ENCODE measurements at regions not wholly inside any gene's neighbourhood (a gene's known extent, or its start where the extent isn't known, plus 50 kb on each side); places are given as distances from the start of the nearest gene placed in this dataset.

DNA sequence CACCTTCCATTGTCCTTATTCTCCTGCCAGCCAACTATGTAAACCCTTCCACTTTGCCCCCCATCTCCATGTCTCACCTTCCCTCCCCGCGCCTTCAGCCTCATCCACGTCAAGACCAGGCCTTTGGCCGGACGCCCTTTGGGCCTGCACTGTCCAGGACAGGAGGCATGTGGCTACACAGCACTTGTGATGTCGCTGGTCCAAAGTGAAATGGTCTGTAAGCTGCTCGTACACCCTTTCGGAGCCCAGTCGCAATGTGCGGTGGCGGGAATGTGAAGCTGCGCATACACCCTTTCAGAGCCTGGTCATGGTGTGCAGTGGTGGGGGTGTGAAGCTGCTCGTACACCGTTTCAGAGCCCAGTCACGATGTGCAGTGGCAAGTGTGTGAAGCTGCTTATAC lies 247.9 kb upstream of the RGS6 start:
- H3K9me3 Mint-ChIP-seq, result no peaks in the 10 kb centered on the region
- H3K27ac Mint-ChIP-seq, result no peak overlapping the region
- TF ChIP-seq FOXJ3 (CRISPR knock-in tag; IDR thresholded peaks at IDR 0.05; ENCODE audit: borderline replicate concordance) (no peak), OVOL2 (CRISPR knock-in tag; IDR thresholded peaks at IDR 0.05; ENCODE audit: borderline replicate concordance) (no peak), NR3C1 (CRISPR knock-in tag; conservative IDR thresholded peaks at IDR 0.05; ENCODE audit: low read depth) (no peak), CREM (CRISPR knock-in tag; IDR thresholded peaks at IDR 0.05) (no peak), NFE2L1 (CRISPR knock-in tag; IDR thresholded peaks at IDR 0.05) (no peak), GRHL2 (CRISPR knock-in tag; IDR thresholded peaks at IDR 0.05; ENCODE audit: insufficient replicate concordance, severe bottlenecking) (no peak), ATF1 (CRISPR knock-in tag; IDR thresholded peaks at IDR 0.05) (no peak), ETV6 (CRISPR knock-in tag; IDR thresholded peaks at IDR 0.05) (no peak), TEAD1 (CRISPR knock-in tag; IDR thresholded peaks at IDR 0.05) (no peak), GABPB1 (CRISPR knock-in tag; IDR thresholded peaks at IDR 0.05) (no peak), SMAD4 (CRISPR knock-in tag; IDR thresholded peaks at IDR 0.05) (no peak), TCF7 (CRISPR knock-in tag; IDR thresholded peaks at IDR 0.05; ENCODE audit: low read depth) (no peak), ZNF232 (CRISPR knock-in tag; IDR thresholded peaks at IDR 0.05) (no peak)
- TF ChIP-seq, protein P1, sequence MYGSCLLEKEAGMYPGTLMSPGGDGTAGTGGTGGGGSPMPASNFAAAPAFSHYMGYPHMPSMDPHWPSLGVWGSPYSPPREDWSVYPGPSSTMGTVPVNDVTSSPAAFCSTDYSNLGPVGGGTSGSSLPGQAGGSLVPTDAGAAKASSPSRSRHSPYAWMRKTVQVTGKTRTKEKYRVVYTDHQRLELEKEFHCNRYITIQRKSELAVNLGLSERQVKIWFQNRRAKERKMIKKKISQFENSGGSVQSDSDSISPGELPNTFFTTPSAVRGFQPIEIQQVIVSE (CRISPR knock-in tag; IDR thresholded peaks at IDR 0.05; ENCODE audit: borderline replicate concordance), result no peak
- TF ChIP-seq, protein P2, sequence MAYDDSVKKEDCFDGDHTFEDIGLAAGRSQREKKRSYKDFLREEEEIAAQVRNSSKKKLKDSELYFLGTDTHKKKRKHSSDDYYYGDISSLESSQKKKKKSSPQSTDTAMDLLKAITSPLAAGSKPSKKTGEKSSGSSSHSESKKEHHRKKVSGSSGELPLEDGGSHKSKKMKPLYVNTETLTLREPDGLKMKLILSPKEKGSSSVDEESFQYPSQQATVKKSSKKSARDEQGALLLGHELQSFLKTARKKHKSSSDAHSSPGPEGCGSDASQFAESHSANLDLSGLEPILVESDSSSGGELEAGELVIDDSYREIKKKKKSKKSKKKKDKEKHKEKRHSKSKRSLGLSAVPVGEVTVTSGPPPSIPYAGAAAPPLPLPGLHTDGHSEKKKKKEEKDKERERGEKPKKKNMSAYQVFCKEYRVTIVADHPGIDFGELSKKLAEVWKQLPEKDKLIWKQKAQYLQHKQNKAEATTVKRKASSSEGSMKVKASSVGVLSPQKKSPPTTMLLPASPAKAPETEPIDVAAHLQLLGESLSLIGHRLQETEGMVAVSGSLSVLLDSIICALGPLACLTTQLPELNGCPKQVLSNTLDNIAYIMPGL (CRISPR knock-in tag; IDR thresholded peaks at IDR 0.05), result no peak
- TF ChIP-seq, protein P3, sequence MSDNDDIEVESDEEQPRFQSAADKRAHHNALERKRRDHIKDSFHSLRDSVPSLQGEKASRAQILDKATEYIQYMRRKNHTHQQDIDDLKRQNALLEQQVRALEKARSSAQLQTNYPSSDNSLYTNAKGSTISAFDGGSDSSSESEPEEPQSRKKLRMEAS (CRISPR knock-in tag; IDR thresholded peaks at IDR 0.05), result no peak
- TF ChIP-seq, protein P4, sequence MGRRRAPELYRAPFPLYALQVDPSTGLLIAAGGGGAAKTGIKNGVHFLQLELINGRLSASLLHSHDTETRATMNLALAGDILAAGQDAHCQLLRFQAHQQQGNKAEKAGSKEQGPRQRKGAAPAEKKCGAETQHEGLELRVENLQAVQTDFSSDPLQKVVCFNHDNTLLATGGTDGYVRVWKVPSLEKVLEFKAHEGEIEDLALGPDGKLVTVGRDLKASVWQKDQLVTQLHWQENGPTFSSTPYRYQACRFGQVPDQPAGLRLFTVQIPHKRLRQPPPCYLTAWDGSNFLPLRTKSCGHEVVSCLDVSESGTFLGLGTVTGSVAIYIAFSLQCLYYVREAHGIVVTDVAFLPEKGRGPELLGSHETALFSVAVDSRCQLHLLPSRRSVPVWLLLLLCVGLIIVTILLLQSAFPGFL (CRISPR knock-in tag; IDR thresholded peaks at IDR 0.05; ENCODE audit: borderline replicate concordance), result no peak
- TF ChIP-seq, protein P5, sequence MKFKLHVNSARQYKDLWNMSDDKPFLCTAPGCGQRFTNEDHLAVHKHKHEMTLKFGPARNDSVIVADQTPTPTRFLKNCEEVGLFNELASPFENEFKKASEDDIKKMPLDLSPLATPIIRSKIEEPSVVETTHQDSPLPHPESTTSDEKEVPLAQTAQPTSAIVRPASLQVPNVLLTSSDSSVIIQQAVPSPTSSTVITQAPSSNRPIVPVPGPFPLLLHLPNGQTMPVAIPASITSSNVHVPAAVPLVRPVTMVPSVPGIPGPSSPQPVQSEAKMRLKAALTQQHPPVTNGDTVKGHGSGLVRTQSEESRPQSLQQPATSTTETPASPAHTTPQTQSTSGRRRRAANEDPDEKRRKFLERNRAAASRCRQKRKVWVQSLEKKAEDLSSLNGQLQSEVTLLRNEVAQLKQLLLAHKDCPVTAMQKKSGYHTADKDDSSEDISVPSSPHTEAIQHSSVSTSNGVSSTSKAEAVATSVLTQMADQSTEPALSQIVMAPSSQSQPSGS (CRISPR knock-in tag; IDR thresholded peaks at IDR 0.05; ENCODE audit: borderline replicate concordance, low read depth), result no peak
- TF ChIP-seq, protein P6, sequence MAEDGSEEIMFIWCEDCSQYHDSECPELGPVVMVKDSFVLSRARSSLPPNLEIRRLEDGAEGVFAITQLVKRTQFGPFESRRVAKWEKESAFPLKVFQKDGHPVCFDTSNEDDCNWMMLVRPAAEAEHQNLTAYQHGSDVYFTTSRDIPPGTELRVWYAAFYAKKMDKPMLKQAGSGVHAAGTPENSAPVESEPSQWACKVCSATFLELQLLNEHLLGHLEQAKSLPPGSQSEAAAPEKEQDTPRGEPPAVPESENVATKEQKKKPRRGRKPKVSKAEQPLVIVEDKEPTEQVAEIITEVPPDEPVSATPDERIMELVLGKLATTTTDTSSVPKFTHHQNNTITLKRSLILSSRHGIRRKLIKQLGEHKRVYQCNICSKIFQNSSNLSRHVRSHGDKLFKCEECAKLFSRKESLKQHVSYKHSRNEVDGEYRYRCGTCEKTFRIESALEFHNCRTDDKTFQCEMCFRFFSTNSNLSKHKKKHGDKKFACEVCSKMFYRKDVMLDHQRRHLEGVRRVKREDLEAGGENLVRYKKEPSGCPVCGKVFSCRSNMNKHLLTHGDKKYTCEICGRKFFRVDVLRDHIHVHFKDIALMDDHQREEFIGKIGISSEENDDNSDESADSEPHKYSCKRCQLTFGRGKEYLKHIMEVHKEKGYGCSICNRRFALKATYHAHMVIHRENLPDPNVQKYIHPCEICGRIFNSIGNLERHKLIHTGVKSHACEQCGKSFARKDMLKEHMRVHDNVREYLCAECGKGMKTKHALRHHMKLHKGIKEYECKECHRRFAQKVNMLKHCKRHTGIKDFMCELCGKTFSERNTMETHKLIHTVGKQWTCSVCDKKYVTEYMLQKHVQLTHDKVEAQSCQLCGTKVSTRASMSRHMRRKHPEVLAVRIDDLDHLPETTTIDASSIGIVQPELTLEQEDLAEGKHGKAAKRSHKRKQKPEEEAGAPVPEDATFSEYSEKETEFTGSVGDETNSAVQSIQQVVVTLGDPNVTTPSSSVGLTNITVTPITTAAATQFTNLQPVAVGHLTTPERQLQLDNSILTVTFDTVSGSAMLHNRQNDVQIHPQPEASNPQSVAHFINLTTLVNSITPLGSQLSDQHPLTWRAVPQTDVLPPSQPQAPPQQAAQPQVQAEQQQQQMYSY (CRISPR knock-in tag; IDR thresholded peaks at IDR 0.05), result no peak
- peaks cover 24% of the 10 kb centered on the region for H3K36me3 Mint-ChIP-seq
- H3K4me3 Mint-ChIP-seq, result no peak overlapping the region
- CTCF ChIA-PET, result no interaction called here
- ATAC-seq (no peak), DNase-seq (ENCODE audit: low spot score) (no peak)
- POLR2A ChIA-PET, result no interaction called here
- H3K4me1 Mint-ChIP-seq, result peaks cover 22% of the 10 kb centered on the region
- H3K27me3 Mint-ChIP-seq (ENCODE audit: low read depth), result peaks cover 8% of the 10 kb centered on the region

Measured in WTC11 (cell line).